Neuronal stem cell (in vitro differentiated cells): ENCODE measurements at regions not wholly inside any gene's neighbourhood (a gene's known extent, or its start where the extent isn't known, plus 50 kb on each side); places are given as distances from the start of the nearest gene placed in this dataset.

ENCODE experiments used
- DNase-seq: peaks from one replicate; pipeline ENCODE4 v3.0.0-alpha.2; 2013; ENCODE audit warnings: low spot score
- H2AFZ ChIP-seq: one replicate; pipeline ENCODE4 v1.6.1; 2013; ENCODE audit warnings: mild to moderate bottlenecking, low read length, inconsistent platforms
- H2AK5ac ChIP-seq: 2 replicates; pipeline ENCODE4 v1.6.1; 2013; ENCODE audit warnings: low read depth, mild to moderate bottlenecking, inconsistent platforms, low read length, moderate library complexity, mixed read lengths
- H2BK120ac ChIP-seq: 2 replicates; pipeline ENCODE4 v1.6.1; 2013; ENCODE audit warnings: low read depth, mild to moderate bottlenecking, inconsistent platforms, low read length, moderate library complexity, mixed read lengths
- H2BK12ac ChIP-seq: one replicate; pipeline ENCODE4 v1.6.1; 2013; ENCODE audit warnings: low read length, inconsistent platforms
- H2BK15ac ChIP-seq: 2 replicates; pipeline ENCODE4 v1.6.1; 2013; ENCODE audit warnings: mild to moderate bottlenecking, low read length, inconsistent platforms, mixed read lengths
- H2BK5ac ChIP-seq: one replicate; pipeline ENCODE4 v1.6.1; 2013; ENCODE audit warnings: inconsistent platforms, mild to moderate bottlenecking, low read length, moderate library complexity
- H3K14ac ChIP-seq: one replicate; pipeline ENCODE4 v1.6.1; 2013; ENCODE audit warnings: low read length, inconsistent platforms
- H3K18ac ChIP-seq: 2 replicates; pipeline ENCODE4 v1.6.1; 2013; ENCODE audit warnings: low read length, inconsistent platforms
- H3K23ac ChIP-seq: 2 replicates; pipeline ENCODE4 v1.6.1; 2013; ENCODE audit warnings: low read depth, mild to moderate bottlenecking, mixed read lengths, low read length, inconsistent platforms; ENCODE audit not compliant: poor library complexity
- H3K27ac ChIP-seq: replicated peaks from 3 replicates; pipeline ENCODE4 v1.5.1; 2013; ENCODE audit warnings: low read length, inconsistent platforms
- H3K27me3 ChIP-seq, 3 experiments: 2 replicates each; pipeline ENCODE4 v1.6.1; 2013; ENCODE audit warnings: low read length in 3 of 3, mild to moderate bottlenecking in 2 of 3, inconsistent platforms in 1 of 3, low read depth in 1 of 3, mixed read lengths in 1 of 3, moderate library complexity in 1 of 3; ENCODE audit not compliant: control insufficient read depth in 3 of 3, insufficient read depth in 3 of 3
- H3K36me3 ChIP-seq, 2 donors: replicated peaks in 1 of 2; 2 replicates each; pipeline ENCODE4 v1.6.1; 2013; ENCODE audit warnings: low read length in 2 of 2; ENCODE audit not compliant: control insufficient read depth in 2 of 2, insufficient read depth in 2 of 2
- H3K4ac ChIP-seq: 2 replicates; pipeline ENCODE4 v1.6.1; 2013; ENCODE audit warnings: inconsistent platforms, mild to moderate bottlenecking, low read length, moderate library complexity
- H3K4me1 ChIP-seq, 2 donors: 1 replicate in 1 of 2; 2 replicates in 1 of 2; pipeline ENCODE4 v1.6.1; 2013; ENCODE audit warnings: low read length in 2 of 2, low read depth in 1 of 2; ENCODE audit not compliant: control insufficient read depth in 2 of 2, insufficient read depth in 1 of 2
- H3K4me2 ChIP-seq: one replicate; pipeline ENCODE4 v1.6.1; 2013; ENCODE audit warnings: mild to moderate bottlenecking, low read length, inconsistent platforms; ENCODE audit not compliant: insufficient read depth, poor library complexity, severe bottlenecking
- H3K4me3 ChIP-seq, 2 donors: 2 replicates each; pipeline ENCODE4 v1.5.1; 2013; ENCODE audit warnings: low read length in 2 of 2, mild to moderate bottlenecking in 2 of 2, inconsistent platforms in 1 of 2, moderate library complexity in 1 of 2
- H3K79me1 ChIP-seq: one replicate; pipeline ENCODE4 v1.6.1; 2013; ENCODE audit warnings: low read depth, mild to moderate bottlenecking, inconsistent platforms, low read length, moderate library complexity
- H3K9ac ChIP-seq: one replicate; pipeline ENCODE4 v1.6.1; 2013; ENCODE audit warnings: mild to moderate bottlenecking, low read depth, low read length, inconsistent platforms; ENCODE audit not compliant: poor library complexity
- H3K9me3 ChIP-seq, 2 donors: replicated peaks in 1 of 2; 2 replicates each; pipeline versions ENCODE3 to v1.6.1; 2013; ENCODE audit warnings: low read length in 2 of 2, mild to moderate bottlenecking in 2 of 2, inconsistent platforms in 1 of 2, low read depth in 1 of 2, mixed read lengths in 1 of 2, moderate library complexity in 1 of 2; ENCODE audit not compliant: control insufficient read depth in 2 of 2, insufficient read depth in 1 of 2
- H4K8ac ChIP-seq: one replicate; pipeline ENCODE4 v1.6.1; 2013; ENCODE audit warnings: low read depth, mild to moderate bottlenecking, inconsistent platforms, low read length, moderate library complexity
- H4K91ac ChIP-seq: one replicate; pipeline ENCODE4 v1.6.1; 2013; ENCODE audit warnings: low read length, low read depth, mild to moderate bottlenecking, inconsistent platforms; ENCODE audit not compliant: poor library complexity
- WGBS, 2 donors: extraction: QIAGEN DNeasy Blood & Tissue Kit; methylation state at CpG; one replicate each; pipeline ENCODE4 v1.1.7; 2013; ENCODE audit warnings: missing lambda C conversion rate in 2 of 2, mixed read lengths in 1 of 2; ENCODE audit not compliant: insufficient read length in 2 of 2, insufficient replicate concordance in 1 of 2; ENCODE audit errors: extremely low coverage in 2 of 2; 5-methylcytosine and 5-hydroxymethylcytosine counted together

DNA sequence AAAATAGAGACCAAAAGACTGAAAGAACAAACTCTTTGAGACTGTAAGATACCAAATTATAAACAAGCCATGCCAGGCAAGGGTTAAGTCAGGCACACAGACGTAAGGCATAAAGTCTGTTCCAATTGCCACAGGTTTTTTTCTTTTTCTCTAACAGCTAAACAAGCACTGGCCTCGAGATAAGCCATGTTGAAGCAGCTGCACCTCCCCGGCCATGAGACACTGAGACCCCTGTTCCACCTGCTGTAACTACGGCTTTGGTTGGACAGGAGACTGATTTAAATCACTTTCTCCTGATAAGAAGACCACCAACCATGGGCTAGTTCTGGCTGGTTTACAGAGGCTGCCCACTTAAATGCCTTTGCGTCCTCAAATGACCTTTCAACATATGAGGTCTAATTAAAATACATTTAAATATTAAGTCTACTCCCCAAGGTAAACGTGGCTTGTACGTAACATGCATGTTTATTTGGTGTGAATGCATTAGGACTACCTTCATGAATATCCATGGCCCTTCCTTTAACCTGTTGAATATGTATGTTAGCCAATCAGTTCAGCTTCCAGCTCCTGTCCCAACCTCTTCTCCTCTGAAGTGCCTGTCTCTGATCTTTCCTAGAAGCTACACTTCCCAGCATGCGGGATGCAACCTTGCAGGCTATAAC lies 117.2 kb downstream of the CMPK2 start:
- no peaks in the 10 kb centered on the region for H3K9me3 ChIP-seq
- no peak overlapping the region for H2BK5ac ChIP-seq
- no CpG with 5 or more reads among the region's 8 CpGs for WGBS, 2 donors
- H3K27me3 ChIP-seq: no peaks in the 10 kb centered on the region
- H3K27ac ChIP-seq: no peak overlapping the region
- H3K23ac ChIP-seq: no peak overlapping the region
- H4K8ac ChIP-seq: no peak overlapping the region
- no peak for DNase-seq
- H3K36me3 ChIP-seq: no peaks in the 10 kb centered on the region
- H3K4me2 ChIP-seq: no peak overlapping the region
- H2BK12ac ChIP-seq: no peak overlapping the region
- no peak overlapping the region for H3K9ac ChIP-seq
- H3K18ac ChIP-seq: no peak overlapping the region
- H3K79me1 ChIP-seq: no peaks in the 10 kb centered on the region
- no peak overlapping the region for H2BK120ac ChIP-seq
- no peak overlapping the region for H3K4ac ChIP-seq
- H3K4me3 ChIP-seq: no peak overlapping the region
- H2AK5ac ChIP-seq: no peak overlapping the region
- H2BK15ac ChIP-seq: no peak overlapping the region
- no peaks in the 10 kb centered on the region for H3K4me1 ChIP-seq
- no peak overlapping the region for H3K14ac ChIP-seq
- H2AFZ ChIP-seq: peak overlapping the region; percentile 51
- no peak overlapping the region for H4K91ac ChIP-seq

DNA sequence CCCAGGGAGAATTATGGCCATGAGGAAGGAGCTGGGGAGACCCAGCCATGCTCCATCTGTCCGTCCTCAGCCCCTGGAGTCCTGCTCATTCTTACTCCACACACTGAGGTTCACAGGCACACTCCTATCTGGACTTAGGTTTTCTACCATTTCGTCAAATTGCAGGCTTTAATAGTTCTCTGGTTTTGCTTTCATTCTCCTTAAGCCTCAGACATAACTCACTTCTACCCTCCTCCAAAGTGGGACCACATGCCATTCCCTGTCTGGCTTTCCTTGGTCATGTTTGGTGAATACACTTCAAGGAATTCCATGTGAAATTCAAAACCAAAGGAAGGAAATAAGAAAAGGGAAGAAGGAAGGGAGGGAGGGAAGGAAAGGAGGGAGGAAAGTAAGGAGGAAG lies 115.7 kb downstream of the CMPK2 start:
- Histone ChIP-seq H4K91ac (no peak overlapping the region), H2BK5ac (no peak overlapping the region), H3K23ac (no peak overlapping the region), H3K9ac (no peak overlapping the region), H2BK120ac (no peak overlapping the region), H3K9me3 (no peaks in the 10 kb centered on the region), H2BK15ac (no peak overlapping the region), H3K14ac (no peak overlapping the region), H4K8ac (no peak overlapping the region), H3K4me3 (no peak overlapping the region), H3K4ac (no peak overlapping the region), H3K18ac (no peak overlapping the region), H2AK5ac (no peak overlapping the region), H3K4me1 (peaks cover 0 to 4% of the 10 kb centered on the region in 2 donors), H3K79me1 (no peaks in the 10 kb centered on the region), H2BK12ac (no peak overlapping the region), H3K36me3 (no peaks in the 10 kb centered on the region), H3K27ac (no peak overlapping the region), H3K4me2 (no peak overlapping the region), H2AFZ (peak overlapping the region; percentile 12), H3K27me3 (no peaks in the 10 kb centered on the region)
- no peak for DNase-seq
- WGBS, 2 donors: no CpG with 5 or more reads among the region's 2 CpGs

DNA sequence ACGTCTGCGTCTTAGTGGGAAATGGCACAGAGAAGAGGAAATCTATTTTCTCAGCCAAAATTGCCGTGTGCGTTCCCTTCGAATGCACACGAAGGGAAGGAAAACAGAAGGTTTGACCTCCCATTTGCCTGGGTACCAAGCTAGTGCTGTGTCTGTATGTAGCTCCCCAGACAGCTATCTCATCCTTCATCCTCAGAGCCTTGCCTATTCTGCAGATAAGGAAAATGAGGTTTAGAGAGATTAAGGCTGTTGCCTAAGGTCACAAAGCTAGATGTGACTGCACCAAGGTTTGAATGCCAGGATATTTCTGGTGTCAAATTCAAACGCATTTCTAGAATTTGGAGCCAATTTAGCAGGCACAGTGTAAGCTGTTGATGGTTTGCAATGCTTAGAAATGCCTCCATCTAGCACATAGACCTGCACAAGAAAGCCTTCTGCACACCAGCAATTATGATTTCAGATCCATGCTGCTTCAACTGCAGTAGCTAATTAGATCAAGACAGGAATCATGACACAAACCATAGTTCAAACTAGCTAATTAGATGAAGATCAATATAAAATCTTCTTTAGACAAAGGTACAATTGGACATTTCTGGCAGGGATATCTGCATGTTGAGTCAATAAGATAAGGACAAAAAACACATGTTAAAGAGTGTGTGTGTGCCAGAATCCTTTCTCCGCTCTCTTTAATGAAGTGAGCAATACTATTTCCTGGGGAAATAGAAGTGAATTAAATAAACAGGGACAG lies 115.1 kb downstream of the CMPK2 start:
- Histone ChIP-seq H2BK15ac (no peak overlapping the region), H3K4me3 (no peak overlapping the region), H3K79me1 (no peaks in the 10 kb centered on the region), H3K4me1 (peaks cover 0 to 4% of the 10 kb centered on the region in 2 donors), H2AFZ (peak overlapping the region; percentile 12), H3K36me3 (no peaks in the 10 kb centered on the region), H3K9ac (no peak overlapping the region), H2BK5ac (no peak overlapping the region), H3K9me3 (no peaks in the 10 kb centered on the region), H3K4ac (no peak overlapping the region), H4K91ac (no peak overlapping the region), H3K23ac (no peak overlapping the region), H4K8ac (no peak overlapping the region), H2BK12ac (no peak overlapping the region), H3K27ac (no peak overlapping the region), H3K14ac (no peak overlapping the region), H3K4me2 (no peak overlapping the region), H2BK120ac (no peak overlapping the region), H3K18ac (no peak overlapping the region), H2AK5ac (no peak overlapping the region), H3K27me3 (no peaks in the 10 kb centered on the region)
- no CpG with 5 or more reads among the region's 8 CpGs for WGBS, 2 donors
- no peak for DNase-seq

DNA sequence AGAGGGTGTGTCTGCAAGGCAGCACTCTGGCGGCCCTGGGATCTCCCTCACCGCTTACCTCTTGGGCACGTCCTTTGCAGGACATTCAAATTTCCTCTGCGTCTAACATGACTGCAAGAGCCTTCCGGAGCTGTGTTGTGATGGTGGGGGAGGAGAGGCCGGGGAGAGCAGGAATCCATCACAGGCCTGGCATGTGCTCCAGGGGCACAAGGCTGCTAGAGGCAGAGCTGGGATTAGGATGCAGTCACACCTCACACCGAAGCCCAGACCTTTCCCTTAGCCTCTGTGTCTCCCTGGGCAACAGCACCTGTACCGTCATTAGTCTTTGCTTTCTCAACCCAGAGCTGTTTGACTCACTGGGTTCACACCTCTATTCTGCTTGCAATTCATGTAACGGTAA lies 111.3 kb downstream of the CMPK2 start:
- Histone ChIP-seq H3K14ac (peak overlapping the region; percentile 21), H2AFZ (no peak overlapping the region), H2BK12ac (no peak overlapping the region), H2BK15ac (peak overlapping the region; percentile 67), H3K4ac (no peak overlapping the region), H3K36me3 (no peaks in the 10 kb centered on the region), H3K4me1 (peaks cover 0 to 4% of the 10 kb centered on the region in 2 donors), H3K4me2 (no peak overlapping the region), H3K4me3 (no peak overlapping the region), H2BK120ac (no peak overlapping the region), H3K27ac (no peak overlapping the region), H3K27me3 (no peaks in the 10 kb centered on the region), H3K9me3 (no peaks in the 10 kb centered on the region), H3K9ac (no peak overlapping the region), H3K79me1 (no peaks in the 10 kb centered on the region), H3K18ac (peak overlapping the region; percentile 62), H4K91ac (no peak overlapping the region), H2AK5ac (no peak overlapping the region), H4K8ac (no peak overlapping the region), H3K23ac (no peak overlapping the region), H2BK5ac (no peak overlapping the region)
- DNase-seq: no peak
- no CpG with 5 or more reads among the region's 9 CpGs for WGBS, 2 donors
